Testis (tissue), 2 donors: ENCODE measurements at regions not wholly inside any gene's neighbourhood (a gene's known extent, or its start where the extent isn't known, plus 50 kb on each side); places are given as distances from the start of the nearest gene placed in this dataset.

Source experiments
- CTCF ChIP-seq, 3 experiments: fragments of 450-650 bp in 2 of 3; fragments of 200-600 bp in 1 of 3; sonication (generic) in 1 of 3; IDR thresholded peaks; one replicate each; pipeline ENCODE4 v1.5.1; 2016 to 2019; ENCODE audit warnings: antibody characterized with exemption in 3 of 3, mild to moderate bottlenecking in 2 of 3, moderate library complexity in 1 of 3
- POLR2A ChIP-seq: fragments of 450-650 bp; IDR thresholded peaks from one replicate; pipeline ENCODE4 v1.6.1; 2017; ENCODE audit warnings: antibody characterized with exemption, mild to moderate bottlenecking, moderate library complexity

GRCh38 chr17:54021418-54021817 lies 198.7 kb downstream of the KIF2B start:
- TF ChIP-seq CTCF (IDR thresholded peaks at IDR 0.05) (no peak), POLR2A (no peak)
